SIG-M5 treated with dmso at 0.1 percent for 504 hours (cell line): ENCODE measurements at regions not wholly inside any gene's neighbourhood (a gene's known extent, or its start where the extent isn't known, plus 50 kb on each side); places are given as distances from the start of the nearest gene placed in this dataset.

Experiments used
- DNase-seq: peaks from one replicate; lab custom pipeline; 2025; ENCODE audit not compliant: unreplicated experiment; lab: John Stamatoyannopoulos, UW

- no peak for DNase-seq
These were observed 123.4 kb upstream of the ATP6AP2 start for GRCh38 chrX:40457406-40457805.

GRCh38 chrX:40452031-40452430, 128.7 kb upstream of the ATP6AP2 start:
- no peak for DNase-seq

GRCh38 chrX:40449956-40450706, 130.6 kb upstream of the ATP6AP2 start:
- no peak for DNase-seq

GRCh38 chrX:40449396-40449795, 131.4 kb upstream of the ATP6AP2 start:
- no peak for DNase-seq

GRCh38 chrX:40448793-40449192, 132.0 kb upstream of the ATP6AP2 start:
- no peak for DNase-seq

GRCh38 chrX:40446921-40447320, 133.8 kb upstream of the ATP6AP2 start:
- DNase-seq, result no peak

- DNase-seq, result peak; percentile 65
These were observed 135.1 kb upstream of the ATP6AP2 start for GRCh38 chrX:40445691-40446090.

GRCh38 chrX:40444798-40445496, 135.8 kb upstream of the ATP6AP2 start:
- no peak for DNase-seq

GRCh38 chrX:40444133-40444532, 136.6 kb upstream of the ATP6AP2 start:
- no peak for DNase-seq

- DNase-seq, result no peak
These were observed 139.9 kb upstream of the ATP6AP2 start for GRCh38 chrX:40440866-40441265.

GRCh38 chrX:40439625-40440532, 140.9 kb upstream of the ATP6AP2 start:
- DNase-seq, result peak; percentile 52

GRCh38 chrX:40437348-40437747, 143.4 kb upstream of the ATP6AP2 start:
- no peak for DNase-seq

GRCh38 chrX:40434947-40435346, 145.8 kb upstream of the ATP6AP2 start:
- DNase-seq, result no peak

- no peak for DNase-seq
These were observed 146.3 kb upstream of the ATP6AP2 start for GRCh38 chrX:40434443-40434842.

GRCh38 chrX:40433160-40433559, 147.6 kb upstream of the ATP6AP2 start:
- DNase-seq, result no peak

- no peak for DNase-seq
These were observed 156.5 kb upstream of the ATP6AP2 start for GRCh38 chrX:40424259-40424658.

- peak; percentile 6 for DNase-seq
These were observed 157.5 kb upstream of the ATP6AP2 start for GRCh38 chrX:40423299-40423698.

- DNase-seq, result no peak
These were observed 158.7 kb upstream of the ATP6AP2 start for GRCh38 chrX:40422021-40422420.

GRCh38 chrX:40420899-40421729, 159.7 kb upstream of the ATP6AP2 start:
- DNase-seq, result no peak

- no peak for DNase-seq
These were observed 162.0 kb upstream of the ATP6AP2 start for GRCh38 chrX:40418813-40419195.
